ENCODE measurements at regions not wholly inside any gene's neighbourhood (a gene's known extent, or its start where the extent isn't known, plus 50 kb on each side); places are given as distances from the start of the nearest gene placed in this dataset.
A peak's percentile ranks its signal among the peaks of the same experiment; 100 is the strongest.

- FAIRE-seq (peak; percentile 56), DNase-seq (ENCODE audit: low spot score) (peak; percentile 71)
Measured at GRCh38 chr7:106775552-106775936, 89.5 kb upstream of the PIK3CG start.

- DNase-seq (ENCODE audit: low spot score): no peak
- no peak for FAIRE-seq
Measured at GRCh38 chr7:106775975-106776607, 89.0 kb upstream of the PIK3CG start.

DNA sequence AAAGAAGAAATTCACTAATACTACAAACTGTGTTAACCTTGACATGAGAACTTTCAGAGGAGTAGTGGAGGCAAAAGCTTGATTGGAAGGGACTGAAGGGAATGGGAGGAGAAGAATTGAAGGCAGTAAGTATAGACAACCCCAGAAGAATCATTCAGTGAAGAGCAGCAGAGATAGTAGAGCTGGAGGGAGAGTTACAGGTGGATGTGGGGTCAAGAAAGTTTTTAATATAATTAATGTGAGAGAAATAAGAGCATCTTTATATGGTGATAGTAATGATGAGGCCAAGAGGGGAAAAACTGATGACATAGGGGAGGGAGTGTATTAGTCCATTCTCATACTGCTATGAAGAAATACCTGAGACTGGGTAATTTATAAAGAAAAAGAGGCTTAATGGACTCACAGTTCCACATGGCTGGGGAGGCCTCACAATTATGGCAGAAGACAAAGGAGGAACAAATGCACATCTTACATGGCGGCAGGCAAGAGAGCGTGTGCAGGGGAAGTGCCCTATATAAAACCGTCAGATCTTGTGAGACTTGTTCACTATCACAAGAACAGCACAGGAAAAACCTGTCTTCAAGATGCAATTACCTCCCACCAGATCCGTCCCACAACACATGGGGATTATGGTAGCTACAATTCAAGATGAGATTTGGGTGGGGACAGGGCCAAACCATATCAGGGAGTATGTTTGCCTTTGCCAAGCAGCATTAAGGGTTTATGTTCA lies 88.3 kb upstream of the PIK3CG start:
- FAIRE-seq (no peak), DNase-seq (ENCODE audit: low spot score) (no peak)

GRCh38 chr7:106777674-106778299 lies 87.3 kb upstream of the PIK3CG start:
- FAIRE-seq (no peak), DNase-seq (ENCODE audit: low spot score) (no peak)

- FAIRE-seq: no peak
- DNase-seq (ENCODE audit: low spot score): no peak
Measured at GRCh38 chr7:106778656-106779250, 86.3 kb upstream of the PIK3CG start.

GRCh38 chr7:106779877-106780276 lies 85.2 kb upstream of the PIK3CG start:
- DNase-seq (ENCODE audit: low spot score) (no peak), FAIRE-seq (no peak)

DNA sequence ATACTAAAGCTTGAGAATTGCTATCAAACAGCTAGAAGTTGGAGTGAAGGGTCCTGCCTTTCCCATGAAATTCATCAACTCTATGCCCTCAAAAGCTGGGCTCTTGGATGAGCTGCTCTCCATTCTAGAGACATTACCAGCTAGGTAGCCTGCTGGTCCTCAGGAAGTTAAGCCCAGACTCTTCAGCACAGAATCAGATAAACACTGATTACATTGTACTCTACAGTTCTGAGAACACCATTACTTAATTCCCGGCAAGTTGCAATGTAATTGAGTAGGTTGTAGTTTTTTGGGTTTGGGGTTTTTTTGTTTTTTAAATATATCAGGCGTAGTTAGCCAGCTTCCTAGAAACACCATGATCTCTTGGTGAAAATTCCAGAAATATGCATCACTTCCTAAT lies 84.1 kb upstream of the PIK3CG start:
- DNase-seq (ENCODE audit: low spot score): no peak
- no peak for FAIRE-seq

DNA sequence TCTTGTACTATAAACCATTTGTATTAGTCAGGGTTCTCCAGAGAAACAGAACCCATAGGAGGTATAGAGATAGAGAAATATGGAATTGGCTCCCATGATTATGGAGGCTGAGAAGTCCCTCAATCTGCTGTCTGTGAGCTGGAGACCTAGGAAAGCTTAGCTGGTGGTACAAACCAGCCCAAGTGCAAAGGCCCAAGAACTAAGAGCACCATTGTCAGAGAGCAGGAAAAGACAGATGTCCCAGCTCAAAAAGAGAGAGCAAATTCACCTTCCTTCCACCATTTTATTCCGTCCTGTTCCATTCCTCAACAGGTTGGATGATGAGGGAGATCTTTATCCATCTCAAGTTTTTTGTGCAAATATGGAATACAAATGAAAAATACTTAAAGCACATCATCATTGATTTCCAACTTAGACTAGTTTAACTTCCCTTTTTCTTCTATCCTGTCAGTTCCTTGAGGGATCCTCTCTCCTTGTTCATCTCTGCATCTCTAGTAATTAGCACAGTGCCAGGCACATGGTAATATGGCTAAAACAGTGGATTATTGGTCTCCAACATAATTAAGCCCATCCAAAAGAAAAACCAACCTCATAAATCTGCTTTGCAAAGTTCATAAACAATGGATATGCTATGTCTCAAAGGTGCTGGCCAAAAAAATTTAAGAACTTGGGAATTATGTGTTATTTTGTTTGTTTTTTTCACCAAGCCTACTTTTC lies 83.1 kb upstream of the PIK3CG start:
- FAIRE-seq (no peak), DNase-seq (ENCODE audit: low spot score) (no peak)

DNA sequence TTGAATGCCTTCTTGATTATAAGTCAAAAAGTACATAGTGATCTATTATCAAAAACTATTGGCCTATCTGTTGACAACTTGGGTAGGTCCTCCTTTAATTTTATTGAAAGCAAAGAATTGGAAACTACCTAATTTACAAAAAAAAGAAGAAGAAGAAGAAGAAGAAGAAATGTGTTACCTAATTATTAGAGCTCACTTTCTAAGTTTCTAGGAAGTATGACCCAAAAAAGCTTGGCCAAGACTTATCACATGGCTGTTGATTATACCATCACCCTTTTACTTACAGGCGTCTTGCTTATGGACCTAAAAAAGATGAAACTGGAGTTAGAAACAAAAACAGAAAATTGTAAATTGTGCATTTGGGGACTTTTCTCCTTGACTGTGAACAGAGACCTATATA lies 81.8 kb upstream of the PIK3CG start:
- no peak for DNase-seq (ENCODE audit: low spot score)
- FAIRE-seq: no peak

DNA sequence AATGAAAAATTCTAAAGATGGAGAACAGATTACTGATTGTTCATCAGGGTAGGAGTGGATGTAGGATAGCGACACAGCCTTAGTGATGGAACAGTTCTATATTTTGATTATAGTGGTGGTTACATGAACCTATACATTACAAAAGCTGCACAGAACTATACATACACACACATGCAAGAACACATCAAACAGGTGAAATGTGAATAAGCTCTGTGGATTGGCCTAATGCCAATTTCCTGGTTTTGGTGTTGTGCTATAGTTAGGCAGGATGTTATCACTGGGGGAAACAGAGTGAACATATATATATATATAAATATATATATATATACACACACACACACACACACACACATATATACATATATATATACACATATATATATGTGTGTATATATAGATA lies 76.4 kb upstream of the PIK3CG start:
- no peak for DNase-seq (ENCODE audit: low spot score)
- FAIRE-seq: no peak

DNA sequence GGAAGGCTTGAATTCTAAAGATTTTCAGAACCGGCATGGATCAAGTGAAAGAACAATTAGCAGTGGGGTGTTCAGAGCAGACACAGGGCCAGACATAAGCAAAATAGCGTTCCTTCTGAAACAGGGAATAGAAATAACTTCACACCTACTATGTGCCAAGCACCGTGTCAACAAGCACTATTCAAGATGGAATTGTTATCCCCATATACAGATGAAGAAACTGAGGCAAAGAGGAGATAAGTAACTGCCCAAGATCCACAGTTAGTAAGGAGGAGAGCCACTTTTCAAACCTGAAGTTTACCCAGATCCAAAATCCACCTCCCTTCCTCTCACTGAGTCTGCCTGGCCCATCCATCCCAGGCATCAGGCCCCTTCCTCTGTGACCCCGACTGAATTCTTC lies 73.6 kb upstream of the PIK3CG start:
- DNase-seq (ENCODE audit: low spot score) (no peak), FAIRE-seq (no peak)

GRCh38 chr7:106792233-106792926 lies 72.7 kb upstream of the PIK3CG start:
- DNase-seq (ENCODE audit: low spot score) (no peak), FAIRE-seq (no peak)

DNA sequence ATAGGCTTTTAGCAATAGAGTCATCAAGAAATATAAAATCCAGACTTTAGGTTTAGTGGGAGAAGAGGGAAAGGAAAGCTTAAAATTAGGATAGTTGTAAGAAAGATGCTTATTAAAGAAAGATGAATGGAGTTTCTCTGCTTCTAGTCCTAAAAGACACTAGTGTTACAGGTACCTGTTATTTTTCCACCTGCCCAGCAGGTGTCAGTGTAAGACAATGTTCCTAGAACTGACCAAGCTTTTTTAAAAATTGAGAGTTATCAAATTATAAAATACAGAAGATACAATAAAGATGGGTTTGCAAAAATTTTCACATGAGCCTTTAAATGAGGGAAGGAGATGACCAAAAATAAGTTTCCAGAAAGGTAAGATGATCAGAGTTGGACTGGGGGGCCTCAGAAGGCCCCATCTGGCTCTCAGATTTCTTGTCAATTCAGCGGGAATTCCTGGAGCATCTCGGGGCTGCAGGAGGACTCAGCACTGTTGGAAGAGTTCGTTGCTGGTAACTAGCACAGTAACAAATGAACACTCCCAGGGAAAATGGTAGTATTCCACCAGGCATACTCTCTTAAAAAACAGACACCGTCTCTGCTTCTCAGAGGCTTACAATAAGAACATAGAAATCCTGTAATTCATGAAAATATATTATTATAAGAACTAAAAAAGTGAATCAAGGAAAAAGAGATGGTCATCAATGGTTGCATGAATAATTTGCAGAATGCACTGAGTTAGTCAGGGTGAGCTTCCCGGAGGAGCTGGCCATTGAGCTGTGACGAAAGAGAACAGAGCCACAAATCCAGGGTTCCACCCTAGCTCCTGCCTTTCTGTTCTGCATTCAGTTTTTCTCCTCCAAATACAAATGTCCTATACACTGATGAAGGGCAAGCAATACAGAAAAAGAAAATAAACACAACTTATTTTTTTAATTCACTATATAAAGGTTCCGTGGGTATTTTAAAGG lies 71.8 kb upstream of the PIK3CG start:
- DNase-seq (ENCODE audit: low spot score): peak; percentile 55
- FAIRE-seq: no peak

- FAIRE-seq: no peak
- DNase-seq (ENCODE audit: low spot score): no peak
Measured at GRCh38 chr7:106794276-106795083, 70.6 kb upstream of the PIK3CG start.

- FAIRE-seq (no peak), DNase-seq (ENCODE audit: low spot score) (no peak)
Measured at GRCh38 chr7:106795084-106795876, 69.8 kb upstream of the PIK3CG start.

DNA sequence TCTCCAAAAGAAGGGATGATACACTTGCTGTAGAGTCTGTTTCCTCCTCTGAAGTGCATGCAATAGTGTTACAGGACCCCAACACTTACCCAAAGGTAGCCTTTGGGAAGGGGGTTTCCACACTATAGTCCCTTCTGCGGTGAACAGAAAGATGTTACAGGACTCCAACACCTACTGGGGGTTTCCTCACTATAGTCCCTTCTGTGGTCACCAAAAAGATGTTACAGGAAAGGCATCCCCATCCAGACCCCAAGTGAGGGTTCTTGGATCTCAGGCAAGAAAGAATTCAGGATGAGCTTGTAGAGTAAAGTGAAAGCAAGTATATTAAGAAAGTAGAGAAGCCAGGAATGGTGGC lies 69.2 kb upstream of the PIK3CG start:
- no peak for DNase-seq (ENCODE audit: low spot score)

GRCh38 chr7:106797937-106798336 lies 67.1 kb upstream of the PIK3CG start:
- DNase-seq (ENCODE audit: low spot score) (no peak), FAIRE-seq (no peak)

More for the DNA sequence above, 69.2 kb upstream of the PIK3CG start:
- no peak for FAIRE-seq

GRCh38 chr7:106802589-106802988 lies 62.5 kb upstream of the PIK3CG start:
- DNase-seq (ENCODE audit: low spot score): no peak
- no peak for FAIRE-seq
